ENCODE measurements at regions not wholly inside any gene's neighbourhood (a gene's known extent, or its start where the extent isn't known, plus 50 kb on each side); places are given as distances from the start of the nearest gene placed in this dataset.

DNA sequence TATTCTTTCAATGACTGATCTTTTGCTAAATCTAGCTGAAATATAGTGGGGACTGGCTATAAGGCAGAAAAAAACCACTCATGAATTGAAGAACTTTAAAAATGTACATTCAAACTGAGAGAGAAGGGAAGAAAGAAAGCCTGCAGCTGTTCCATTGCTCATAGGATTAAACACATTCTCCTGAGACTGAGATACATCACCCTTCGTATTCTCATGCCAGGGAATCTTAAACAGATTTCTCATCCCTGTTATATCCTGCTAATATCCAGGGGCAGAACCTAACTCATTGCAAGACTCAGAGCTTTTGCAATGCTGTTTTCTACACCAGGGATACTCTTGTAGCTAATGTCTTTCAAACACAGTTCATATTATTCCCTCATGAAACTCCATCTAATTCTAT, 67.2 kb upstream of the ACSS3 start:
- no peaks in the 10 kb centered on the region for H3K4me1 ChIP-seq
- H3K4me3 ChIP-seq: no peak overlapping the region
- H3K9me3 ChIP-seq: no peaks in the 10 kb centered on the region
- H3K27me3 ChIP-seq: no peaks in the 10 kb centered on the region
- WGBS, 2 donors (ENCODE audit: low coverage in 1 of 2): 18 to 33% methylated on average over 1 of the region's 1 CpG
- H3K36me3 ChIP-seq: no peaks in the 10 kb centered on the region
- no peak for ATAC-seq
- TF ChIP-seq EP300 (IDR thresholded peaks at IDR 0.05) (no peak), POLR2AphosphoS5 (IDR thresholded peaks at IDR 0.05) (no peak), POLR2A (IDR thresholded peaks at IDR 0.05) (no peak)
- TF ChIP-seq, protein P1, sequence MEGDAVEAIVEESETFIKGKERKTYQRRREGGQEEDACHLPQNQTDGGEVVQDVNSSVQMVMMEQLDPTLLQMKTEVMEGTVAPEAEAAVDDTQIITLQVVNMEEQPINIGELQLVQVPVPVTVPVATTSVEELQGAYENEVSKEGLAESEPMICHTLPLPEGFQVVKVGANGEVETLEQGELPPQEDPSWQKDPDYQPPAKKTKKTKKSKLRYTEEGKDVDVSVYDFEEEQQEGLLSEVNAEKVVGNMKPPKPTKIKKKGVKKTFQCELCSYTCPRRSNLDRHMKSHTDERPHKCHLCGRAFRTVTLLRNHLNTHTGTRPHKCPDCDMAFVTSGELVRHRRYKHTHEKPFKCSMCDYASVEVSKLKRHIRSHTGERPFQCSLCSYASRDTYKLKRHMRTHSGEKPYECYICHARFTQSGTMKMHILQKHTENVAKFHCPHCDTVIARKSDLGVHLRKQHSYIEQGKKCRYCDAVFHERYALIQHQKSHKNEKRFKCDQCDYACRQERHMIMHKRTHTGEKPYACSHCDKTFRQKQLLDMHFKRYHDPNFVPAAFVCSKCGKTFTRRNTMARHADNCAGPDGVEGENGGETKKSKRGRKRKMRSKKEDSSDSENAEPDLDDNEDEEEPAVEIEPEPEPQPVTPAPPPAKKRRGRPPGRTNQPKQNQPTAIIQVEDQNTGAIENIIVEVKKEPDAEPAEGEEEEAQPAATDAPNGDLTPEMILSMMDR (IDR thresholded peaks at IDR 0.05): no peak
- no peak overlapping the region for H3K27ac ChIP-seq

DNA sequence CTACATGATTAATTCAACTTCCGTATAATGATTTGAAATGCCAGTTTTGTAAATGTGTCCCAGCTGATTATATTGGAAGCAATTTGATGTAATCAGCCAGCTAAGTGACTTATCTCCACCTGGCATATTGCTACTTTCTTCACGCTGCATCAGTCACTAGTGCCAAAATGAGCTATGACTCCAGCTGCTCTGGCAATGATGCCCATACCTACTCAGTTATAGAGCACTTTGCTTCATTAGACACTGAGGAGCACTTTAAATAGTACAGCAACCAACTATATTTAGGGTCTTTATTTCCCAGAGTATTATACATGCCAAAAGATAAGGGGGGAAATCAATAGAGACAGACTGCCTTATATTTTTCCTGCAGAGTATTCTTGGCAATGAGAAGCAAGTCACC, 67.9 kb upstream of the LIN7A start:
- WGBS, 2 donors (ENCODE audit: low coverage in 1 of 2): 62 to 83% methylated on average over 1 to 2 of the region's 2 CpGs
- H3K27ac ChIP-seq: no peak overlapping the region
- no peaks in the 10 kb centered on the region for H3K9me3 ChIP-seq
- no peaks in the 10 kb centered on the region for H3K4me1 ChIP-seq
- TF ChIP-seq POLR2A (IDR thresholded peaks at IDR 0.05): no peak
- no peak for ATAC-seq
- no peaks in the 10 kb centered on the region for H3K27me3 ChIP-seq
- H3K4me3 ChIP-seq: no peak overlapping the region
- no peaks in the 10 kb centered on the region for H3K36me3 ChIP-seq

DNA sequence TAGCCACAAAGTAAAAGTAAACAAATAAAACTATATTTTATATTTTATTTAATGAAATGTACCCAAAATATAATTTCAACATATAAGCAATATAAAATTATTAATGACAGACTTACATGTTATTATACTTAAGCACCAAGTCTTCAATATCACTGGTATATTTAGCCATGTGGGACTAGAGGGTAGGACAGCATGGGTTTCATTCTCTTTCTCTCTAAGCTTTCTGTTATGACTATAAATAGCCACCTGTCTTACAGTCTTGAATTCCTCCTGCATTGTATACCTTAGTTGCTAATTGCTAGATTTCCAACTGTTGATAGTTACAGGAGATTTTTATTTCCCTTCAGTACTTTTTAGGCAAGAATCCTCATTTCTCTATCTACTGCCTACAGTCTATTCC, 63.1 kb upstream of the LIN7A start:
- no peaks in the 10 kb centered on the region for H3K36me3 ChIP-seq
- no peaks in the 10 kb centered on the region for H3K9me3 ChIP-seq
- no peaks in the 10 kb centered on the region for H3K4me1 ChIP-seq
- no peak for TF ChIP-seq EP300 (IDR thresholded peaks at IDR 0.05)
- TF ChIP-seq, protein P1 (IDR thresholded peaks at IDR 0.05): no peak
- TF ChIP-seq POLR2A (IDR thresholded peaks at IDR 0.05): no peak
- no peak for TF ChIP-seq POLR2AphosphoS5 (IDR thresholded peaks at IDR 0.05)
- no peaks in the 10 kb centered on the region for H3K27me3 ChIP-seq
- no peak overlapping the region for H3K27ac ChIP-seq
- no peak for ATAC-seq
- H3K4me3 ChIP-seq: no peak overlapping the region

DNA sequence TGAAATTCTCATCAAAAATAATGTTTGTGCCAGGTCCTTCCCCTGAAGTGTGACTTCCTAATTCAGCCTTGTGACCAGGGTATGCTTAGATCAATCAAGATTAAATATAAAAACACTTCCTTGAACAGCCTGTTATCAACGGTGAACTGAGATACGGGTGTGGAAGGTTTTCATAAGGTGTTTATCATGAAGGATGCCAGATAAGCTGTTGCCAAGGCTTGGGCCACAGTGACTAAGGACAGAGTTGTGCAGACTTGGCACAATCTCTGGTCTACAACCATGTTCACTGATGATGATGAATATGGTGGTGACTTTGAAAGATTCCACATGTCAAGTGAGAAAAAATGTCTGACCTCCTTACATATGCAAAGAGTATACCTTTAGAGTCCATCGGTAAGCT, 51.3 kb upstream of the LIN7A start:
- Histone ChIP-seq H3K4me1 (no peaks in the 10 kb centered on the region), H3K27me3 (no peaks in the 10 kb centered on the region), H3K36me3 (no peaks in the 10 kb centered on the region), H3K4me3 (no peak overlapping the region), H3K9me3 (no peaks in the 10 kb centered on the region), H3K27ac (no peak overlapping the region)
- ATAC-seq: no peak
- 48 to 63% methylated on average over 3 of the region's 3 CpGs for WGBS, 2 donors (ENCODE audit: low coverage in 1 of 2)
- TF ChIP-seq EP300 (IDR thresholded peaks at IDR 0.05) (no peak), POLR2AphosphoS5 (IDR thresholded peaks at IDR 0.05) (no peak), POLR2A (IDR thresholded peaks at IDR 0.05) (no peak)
- TF ChIP-seq, protein P1 (IDR thresholded peaks at IDR 0.05): no peak
